ENCODE measurements at regions not wholly inside any gene's neighbourhood (a gene's known extent, or its start where the extent isn't known, plus 50 kb on each side); places are given as distances from the start of the nearest gene placed in this dataset.

DNA sequence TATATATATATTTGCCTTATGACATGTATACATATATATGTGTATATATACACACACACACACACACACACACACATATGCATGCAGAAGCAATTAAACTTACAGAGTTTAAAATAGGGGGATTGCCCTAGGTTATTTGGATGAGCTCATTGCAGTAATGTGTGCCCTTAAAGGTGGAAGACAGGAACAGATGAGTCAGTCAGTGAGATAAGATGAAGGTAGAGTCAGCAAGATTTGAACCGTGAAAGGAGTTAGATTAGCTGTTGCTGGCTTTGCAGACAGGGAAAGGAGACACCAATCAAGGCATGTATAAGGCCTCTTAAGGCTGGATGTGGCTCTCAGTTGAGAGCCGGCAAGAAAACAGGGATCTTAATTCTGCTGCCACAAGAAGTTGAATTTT, 902.4 kb upstream of the RAG2 start:
- Histone ChIP-seq H3K4me3 (no peak overlapping the region), H3K4me1 (no peaks in the 10 kb centered on the region), H3K27me3 (no peaks in the 10 kb centered on the region), H3K36me3 (no peaks in the 10 kb centered on the region), H3K9me3 (no peaks in the 10 kb centered on the region), H3K27ac (no peak overlapping the region)
- WGBS, 5 donors, result 51 to 80% (median 58%) methylated on average over 2 of the region's 2 CpGs
- TF ChIP-seq CTCF (IDR thresholded peaks at IDR 0.05) (no peak), EP300 (IDR thresholded peaks at IDR 0.05) (no peak), POLR2A (IDR thresholded peaks at IDR 0.05) (no peak), POLR2AphosphoS5 (IDR thresholded peaks at IDR 0.05) (no peak)
- DNase-seq, result no peak
- intact Hi-C loops (cut with DNase I; ENCODE audit: low total_unique reads), result no loop called here

DNA sequence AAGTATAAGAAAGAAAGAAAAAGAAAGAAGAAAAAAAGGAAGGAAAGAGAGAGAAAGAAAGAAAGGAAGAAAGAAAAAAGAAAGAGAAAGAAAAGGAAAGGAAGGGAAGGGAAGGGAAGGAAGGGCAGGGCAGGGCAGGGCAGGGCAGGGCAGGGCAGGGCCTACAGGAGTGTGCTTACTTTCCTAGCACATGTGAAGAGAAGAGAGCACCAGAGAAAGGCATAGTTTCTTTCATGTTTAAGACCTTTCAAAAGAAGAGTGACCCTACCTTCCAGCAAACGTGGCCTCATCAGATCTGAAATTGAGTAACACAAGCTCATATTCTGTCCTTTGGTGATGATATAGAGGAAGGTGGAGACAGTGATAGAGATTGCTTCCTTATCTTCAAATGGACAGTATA, 899.3 kb upstream of the RAG2 start:
- H3K36me3 ChIP-seq, result no peaks in the 10 kb centered on the region
- no peaks in the 10 kb centered on the region for H3K27me3 ChIP-seq
- no peaks in the 10 kb centered on the region for H3K4me1 ChIP-seq
- intact Hi-C loops (cut with DNase I; ENCODE audit: low total_unique reads), result no loop called here
- no peak for TF ChIP-seq CTCF (IDR thresholded peaks at IDR 0.05)
- TF ChIP-seq POLR2AphosphoS5 (IDR thresholded peaks at IDR 0.05), result no peak
- no peak for TF ChIP-seq EP300 (IDR thresholded peaks at IDR 0.05)
- no peak for TF ChIP-seq POLR2A (IDR thresholded peaks at IDR 0.05)
- no peak overlapping the region for H3K4me3 ChIP-seq
- H3K27ac ChIP-seq, result no peak overlapping the region
- WGBS, 5 donors, result 41 to 64% (median 58%) methylated on average over 1 of the region's 1 CpG
- DNase-seq, result no peak
- no peaks in the 10 kb centered on the region for H3K9me3 ChIP-seq

- no peak overlapping the region for H3K4me3 ChIP-seq
- intact Hi-C loops (cut with DNase I; ENCODE audit: low total_unique reads), result no loop called here
- no peaks in the 10 kb centered on the region for H3K36me3 ChIP-seq
- no peak for DNase-seq
- no peak overlapping the region for H3K27ac ChIP-seq
- H3K4me1 ChIP-seq, result no peaks in the 10 kb centered on the region
- no peaks in the 10 kb centered on the region for H3K27me3 ChIP-seq
- no peak for TF ChIP-seq POLR2A (IDR thresholded peaks at IDR 0.05)
- no peak for TF ChIP-seq EP300 (IDR thresholded peaks at IDR 0.05)
- no peak for TF ChIP-seq POLR2AphosphoS5 (IDR thresholded peaks at IDR 0.05)
- TF ChIP-seq CTCF (IDR thresholded peaks at IDR 0.05), result no peak
- 59 to 75% (median 68%) methylated on average over 1 of the region's 1 CpG for WGBS, 5 donors
- H3K9me3 ChIP-seq, result no peaks in the 10 kb centered on the region
These were observed 898.2 kb upstream of the RAG2 start for GRCh38 chr11:37496201-37496600.

DNA sequence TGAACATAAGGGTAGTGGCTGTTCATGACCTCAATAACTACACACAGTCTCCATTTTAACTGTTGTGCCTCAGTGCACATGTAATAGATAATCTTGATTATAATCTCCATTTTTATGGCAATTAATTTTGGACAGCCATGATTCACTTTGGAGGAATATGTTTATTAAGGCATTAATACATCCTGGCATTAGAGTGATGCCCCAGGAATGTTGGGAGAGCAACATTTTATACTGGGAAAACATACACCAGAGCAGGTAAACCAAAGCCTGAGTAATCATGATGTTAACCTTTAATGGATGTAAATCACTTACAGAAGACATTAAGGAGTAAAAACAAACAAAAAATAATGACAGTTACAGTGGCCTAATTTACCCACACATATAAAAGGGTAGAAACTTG, 886.3 kb upstream of the RAG2 start:
- Histone ChIP-seq H3K9me3 (no peaks in the 10 kb centered on the region), H3K4me3 (no peak overlapping the region), H3K27ac (no peak overlapping the region), H3K4me1 (no peaks in the 10 kb centered on the region), H3K36me3 (no peaks in the 10 kb centered on the region), H3K27me3 (no peaks in the 10 kb centered on the region)
- TF ChIP-seq EP300 (IDR thresholded peaks at IDR 0.05) (no peak), POLR2A (IDR thresholded peaks at IDR 0.05) (no peak), POLR2AphosphoS5 (IDR thresholded peaks at IDR 0.05) (no peak), CTCF (IDR thresholded peaks at IDR 0.05) (no peak)
- no peak for DNase-seq
- intact Hi-C loops (cut with DNase I; ENCODE audit: low total_unique reads), result no loop called here

DNA sequence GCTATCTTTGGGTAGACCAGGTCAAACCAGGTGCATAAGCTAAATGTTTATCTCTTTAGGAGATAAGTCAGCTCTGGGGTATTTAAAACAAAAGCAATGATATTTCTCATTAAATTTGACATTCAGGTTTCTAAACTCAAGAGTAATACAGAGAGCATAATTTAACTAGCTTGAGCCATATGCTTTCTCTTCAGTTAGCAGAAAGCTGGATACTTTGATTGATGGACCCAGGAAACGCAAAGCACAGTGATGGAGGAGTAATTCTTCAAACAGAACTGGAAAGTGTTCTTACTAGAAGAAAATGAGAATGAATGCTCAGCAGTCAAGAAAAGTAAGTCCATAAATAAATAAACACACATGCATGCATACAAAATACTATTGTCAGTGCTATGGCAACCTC, 885.7 kb upstream of the RAG2 start:
- TF ChIP-seq CTCF (IDR thresholded peaks at IDR 0.05) (no peak), EP300 (IDR thresholded peaks at IDR 0.05) (no peak), POLR2AphosphoS5 (IDR thresholded peaks at IDR 0.05) (no peak), POLR2A (IDR thresholded peaks at IDR 0.05) (no peak)
- Histone ChIP-seq H3K27me3 (no peaks in the 10 kb centered on the region), H3K27ac (no peak overlapping the region), H3K9me3 (no peaks in the 10 kb centered on the region), H3K36me3 (no peaks in the 10 kb centered on the region), H3K4me3 (no peak overlapping the region), H3K4me1 (no peaks in the 10 kb centered on the region)
- DNase-seq, result no peak
- 54 to 69% (median 66%) methylated on average over 1 of the region's 1 CpG for WGBS, 5 donors
- intact Hi-C loops (cut with DNase I; ENCODE audit: low total_unique reads), result no loop called here

All from stomach (tissue), 8 donors.